ENCODE measurements at regions not wholly inside any gene's neighbourhood (a gene's known extent, or its start where the extent isn't known, plus 50 kb on each side); places are given as distances from the start of the nearest gene placed in this dataset.

GRCh38 chr14:39998854-39999253, 566.6 kb upstream of the FBXO33 start:
- no peak for DNase-seq (ENCODE audit: low read depth in 2 of 2)

DNA sequence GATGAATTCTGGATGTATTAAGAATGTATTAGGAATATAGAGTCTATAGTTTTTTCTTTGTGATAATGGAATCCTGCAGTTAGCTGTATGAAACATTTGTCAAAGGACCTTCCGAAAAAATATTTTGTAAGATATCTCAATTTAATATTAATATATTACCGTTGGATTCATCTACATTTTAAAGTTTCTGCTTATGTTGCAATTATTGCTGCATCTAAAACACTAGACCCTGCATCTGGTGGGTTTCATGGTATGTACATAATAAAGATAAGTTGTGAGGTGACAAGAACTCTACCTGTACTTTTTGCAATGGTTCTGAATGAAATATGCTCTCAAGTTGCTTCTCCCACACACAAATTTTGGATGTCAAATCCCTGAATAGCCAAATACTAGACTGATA, 565.9 kb upstream of the FBXO33 start:
- DNase-seq (ENCODE audit: low read depth in 2 of 2) = no peak

GRCh38 chr14:39991041-39991440, 558.8 kb upstream of the FBXO33 start:
- no peak for DNase-seq (ENCODE audit: low read depth in 2 of 2)

GRCh38 chr14:39988939-39989338, 556.7 kb upstream of the FBXO33 start:
- DNase-seq (ENCODE audit: low read depth in 2 of 2) = no peak

DNA sequence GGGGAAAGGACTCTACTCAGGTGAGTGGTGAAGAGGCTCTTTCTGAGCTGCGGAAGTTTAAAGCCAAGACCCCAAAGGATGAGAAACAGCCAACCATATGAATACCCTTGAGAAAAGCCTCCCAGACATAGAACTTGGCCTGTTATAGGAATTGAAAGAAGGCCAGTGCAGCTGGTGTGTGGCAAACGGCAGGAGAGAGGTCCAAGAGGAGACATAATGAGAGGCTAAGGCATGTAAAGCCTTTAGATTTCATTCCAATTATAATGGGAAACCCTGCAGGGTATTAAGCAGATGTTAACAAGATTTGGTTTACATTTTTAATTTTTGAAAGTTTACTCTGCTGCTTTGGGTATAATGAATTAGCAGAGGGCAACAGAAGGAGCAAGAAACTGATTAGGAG, 552.1 kb upstream of the FBXO33 start:
- no peak for DNase-seq (ENCODE audit: low read depth in 2 of 2)

GRCh38 chr14:39977198-39977597, 545.0 kb upstream of the FBXO33 start:
- no peak for DNase-seq (ENCODE audit: low read depth in 2 of 2)

DNA sequence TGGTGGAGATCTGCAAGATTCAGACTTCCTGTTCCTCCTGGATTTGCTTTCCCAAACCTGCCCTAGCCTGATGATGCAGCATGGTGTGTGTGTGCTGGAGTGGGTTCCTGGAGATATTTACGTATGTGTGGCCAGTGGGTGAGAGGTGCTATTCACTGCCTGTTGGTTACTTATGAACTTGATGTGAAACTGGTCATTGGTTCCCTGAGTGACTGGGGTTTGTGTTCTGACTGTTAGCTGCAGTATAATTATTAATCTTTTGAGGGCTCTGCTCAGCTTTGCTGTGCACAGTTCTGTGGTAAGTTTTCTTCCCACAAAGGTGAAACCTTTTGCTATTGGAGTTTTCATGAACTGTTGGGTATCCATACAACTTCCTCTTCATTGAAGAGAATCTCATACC, 541.8 kb upstream of the FBXO33 start:
- DNase-seq (ENCODE audit: low read depth in 2 of 2) = no peak

- DNase-seq (ENCODE audit: low read depth in 2 of 2) = no peak
Measured at GRCh38 chr14:39972704-39973103, 540.5 kb upstream of the FBXO33 start.

DNA sequence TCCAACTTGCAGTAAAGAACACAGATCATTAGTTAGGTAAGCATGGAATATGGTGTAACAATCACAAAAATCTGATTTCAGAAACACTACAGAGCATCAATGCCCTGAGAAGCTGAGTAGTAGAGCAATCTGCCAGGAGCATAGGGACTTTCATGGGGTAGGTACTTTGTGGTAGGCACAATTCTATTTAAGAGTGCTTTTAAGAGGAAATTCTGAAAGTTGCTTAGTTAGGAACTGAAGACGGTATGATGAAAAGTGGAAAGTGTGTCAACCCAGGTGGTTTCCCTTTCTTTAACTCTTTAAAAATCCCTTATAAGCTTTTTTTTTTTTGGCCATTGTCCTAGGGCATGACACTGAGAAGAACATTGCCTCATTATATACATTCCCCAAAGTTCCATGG, 535.7 kb upstream of the FBXO33 start:
- DNase-seq (ENCODE audit: low read depth in 2 of 2) = no peak

GRCh38 chr14:39957987-39958386, 525.8 kb upstream of the FBXO33 start:
- no peak for DNase-seq (ENCODE audit: low read depth in 2 of 2)

GRCh38 chr14:39957290-39957689, 525.1 kb upstream of the FBXO33 start:
- no peak for DNase-seq (ENCODE audit: low read depth in 2 of 2)

- DNase-seq (ENCODE audit: low read depth in 2 of 2) = no peak
Measured at GRCh38 chr14:39956372-39956771, 524.1 kb upstream of the FBXO33 start.

DNA sequence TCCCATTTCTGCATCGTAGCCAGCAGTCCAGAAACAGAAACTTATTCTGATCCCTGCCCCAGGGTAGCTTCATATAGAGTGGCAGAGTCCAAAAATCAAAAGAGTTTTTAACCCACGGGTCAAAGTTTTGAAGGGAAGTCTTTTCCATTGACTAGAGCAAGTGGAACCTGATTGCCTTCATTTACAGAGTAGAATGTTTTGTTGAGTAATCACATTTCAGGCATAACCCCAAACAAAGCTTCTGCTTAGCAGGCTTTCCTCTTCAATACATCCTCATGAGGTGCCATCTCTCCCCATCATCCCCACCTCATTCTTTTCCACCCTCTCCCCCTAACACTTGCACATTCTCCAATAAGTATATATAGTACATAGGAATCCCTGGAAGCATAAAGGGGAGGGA, 516.0 kb upstream of the FBXO33 start:
- DNase-seq (ENCODE audit: low read depth in 2 of 2) = no peak

GRCh38 chr14:39946807-39947206, 514.6 kb upstream of the FBXO33 start:
- DNase-seq (ENCODE audit: low read depth in 2 of 2) = no peak

DNA sequence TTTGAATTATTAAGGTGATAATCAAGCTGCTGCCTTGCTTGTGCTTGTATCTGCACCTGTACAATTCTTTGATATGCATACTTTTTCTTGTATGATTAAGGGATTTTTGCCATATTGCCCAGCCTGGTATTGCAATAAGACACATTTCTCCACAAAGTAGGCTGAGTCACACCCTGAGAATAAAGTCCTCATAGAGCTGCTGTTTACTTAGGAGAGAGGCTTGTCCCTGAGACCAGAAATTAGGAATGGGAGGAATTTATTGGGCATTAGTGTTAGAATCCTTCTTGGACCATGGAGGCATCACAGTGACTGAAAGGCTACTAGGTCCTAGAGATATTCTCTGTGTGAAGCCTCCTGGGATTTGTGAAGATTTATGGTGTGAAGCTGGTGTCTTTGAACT, 506.8 kb upstream of the FBXO33 start:
- no peak for DNase-seq (ENCODE audit: low read depth in 2 of 2)

GRCh38 chr14:39912192-39913100, 480.2 kb upstream of the FBXO33 start:
- no peak for DNase-seq (ENCODE audit: low read depth in 2 of 2)

DNA sequence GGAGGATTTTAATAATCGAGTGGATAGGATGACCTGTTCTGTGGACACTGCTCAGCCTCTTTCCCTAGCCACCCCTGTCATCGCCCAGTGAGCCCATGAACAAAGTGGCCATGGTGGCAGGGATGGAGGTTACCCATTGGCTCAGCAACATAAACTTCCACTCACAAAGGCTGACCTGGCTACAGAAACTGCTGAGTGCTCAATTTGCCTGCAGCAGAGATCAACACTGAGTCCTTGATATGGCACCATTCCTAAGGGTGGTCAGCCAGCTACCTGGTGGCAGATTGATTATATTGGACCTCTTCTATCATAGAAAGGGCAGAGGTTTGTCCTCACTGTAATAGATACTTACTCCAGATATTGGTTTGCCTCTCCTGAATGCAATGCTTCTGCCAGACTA, 465.4 kb upstream of the FBXO33 start:
- DNase-seq (ENCODE audit: low read depth in 2 of 2) = no peak

- DNase-seq (ENCODE audit: low read depth in 2 of 2) = no peak
Measured at GRCh38 chr14:39890026-39890425, 457.8 kb upstream of the FBXO33 start.

DNA sequence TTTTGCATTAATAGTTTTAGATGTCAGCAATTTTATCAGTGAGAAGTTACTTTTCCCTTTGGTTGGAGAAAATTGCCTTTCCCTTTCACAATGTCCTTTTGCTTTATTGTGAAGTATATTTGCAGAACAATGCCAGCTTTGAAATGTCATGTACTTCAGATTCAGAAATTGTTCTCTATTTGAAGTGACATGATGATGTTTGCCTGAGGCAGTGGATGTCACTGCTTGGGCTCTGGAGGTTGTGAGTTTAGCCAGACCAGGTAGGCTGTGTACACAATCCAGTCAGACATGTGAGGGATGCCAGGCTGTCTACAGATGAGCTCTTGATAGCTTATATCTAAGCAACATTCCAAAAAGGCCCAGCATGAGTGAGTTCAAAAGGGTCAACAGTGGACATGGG, 451.9 kb upstream of the FBXO33 start:
- no peak for DNase-seq (ENCODE audit: low read depth in 2 of 2)

DNA sequence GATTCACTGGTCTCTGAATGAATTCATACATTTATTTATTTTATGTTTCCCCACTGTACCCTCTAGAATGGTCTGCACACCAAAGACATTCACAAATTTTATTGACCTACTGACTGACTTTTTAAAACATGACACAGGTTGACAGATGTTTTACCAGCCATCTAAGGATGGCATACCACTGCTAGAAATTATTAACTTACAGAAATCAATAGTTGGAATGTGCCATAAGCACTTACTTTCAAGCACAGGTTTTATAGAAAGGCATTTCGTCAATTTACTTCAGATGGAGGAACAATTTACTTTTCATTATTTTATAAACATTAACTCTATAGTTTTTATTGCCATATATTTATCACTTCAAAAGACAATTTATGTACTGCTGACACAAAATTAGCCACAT, 448.7 kb upstream of the FBXO33 start:
- no peak for DNase-seq (ENCODE audit: low read depth in 2 of 2)

GRCh38 chr14:39880106-39880695, 448.0 kb upstream of the FBXO33 start:
- no peak for DNase-seq (ENCODE audit: low read depth in 2 of 2)

DNA sequence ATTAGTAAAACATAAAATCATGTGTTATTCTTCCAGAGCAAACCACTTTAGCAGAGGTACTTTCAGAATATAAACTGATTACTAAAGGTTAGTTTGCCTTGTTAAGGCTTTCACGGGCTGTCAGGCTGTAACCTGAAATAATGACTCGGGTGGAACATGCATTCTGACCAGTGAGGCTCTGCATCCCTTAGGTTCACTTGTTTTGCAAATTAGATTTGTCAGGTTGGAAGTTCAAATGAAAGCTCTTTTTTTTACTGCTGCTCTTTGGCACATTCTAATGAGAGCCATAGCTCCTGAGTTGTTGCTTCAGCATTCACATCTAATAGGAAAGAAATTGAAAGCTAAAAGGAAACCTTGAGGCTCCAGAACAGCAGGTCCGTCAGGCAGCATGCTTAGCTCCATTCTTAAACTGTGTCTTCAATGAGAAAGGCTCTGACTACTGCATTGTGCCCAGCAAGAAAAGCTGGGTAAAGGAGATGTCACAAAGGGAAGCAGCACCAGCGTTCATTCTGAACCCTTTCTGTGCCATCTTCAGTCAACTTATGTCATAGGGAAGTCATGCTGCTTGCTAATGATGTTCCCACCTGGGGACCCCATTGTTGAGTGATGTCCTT, 445.5 kb upstream of the FBXO33 start:
- DNase-seq (ENCODE audit: low read depth in 2 of 2) = no peak

GRCh38 chr14:39876916-39877315, 444.7 kb upstream of the FBXO33 start:
- DNase-seq (ENCODE audit: low read depth in 2 of 2) = no peak
